22Rv1 (cell line): ENCODE measurements at regions not wholly inside any gene's neighbourhood (a gene's known extent, or its start where the extent isn't known, plus 50 kb on each side); places are given as distances from the start of the nearest gene placed in this dataset.

Experiments used
- H3K27ac ChIP-seq: fragments of 450-650 bp; 2 replicates; pipeline ENCODE4 v1.5.1; 2017
- CTCF ChIP-seq: fragments of 450-650 bp; IDR thresholded peaks from 2 replicates; pipeline ENCODE4 v1.5.1; 2017; ENCODE audit warnings: mild to moderate bottlenecking
- ZFX ChIP-seq: fragments of 450-650 bp; IDR thresholded peaks from 2 replicates; pipeline ENCODE4 v1.6.1; 2017; ENCODE audit warnings: antibody characterized with exemption, borderline replicate concordance

GRCh38 chr3:176723758-176724393 is 473.4 kb downstream of the TBL1XR1 start:
- H3K27ac ChIP-seq = no peak overlapping the region
- TF ChIP-seq CTCF = no peak
- TF ChIP-seq ZFX = no peak

GRCh38 chr3:176714034-176714433 is 483.2 kb downstream of the TBL1XR1 start:
- no peak overlapping the region for H3K27ac ChIP-seq
- TF ChIP-seq ZFX (no peak), CTCF (no peak)

GRCh38 chr3:176712191-176712590 is 485.1 kb downstream of the TBL1XR1 start:
- TF ChIP-seq ZFX (no peak), CTCF (no peak)
- no peak overlapping the region for H3K27ac ChIP-seq

GRCh38 chr3:176699288-176699687 is 498.0 kb downstream of the TBL1XR1 start:
- no peak overlapping the region for H3K27ac ChIP-seq
- TF ChIP-seq ZFX = no peak
- TF ChIP-seq CTCF = no peak

GRCh38 chr3:176697284-176697889 is 499.9 kb downstream of the TBL1XR1 start:
- TF ChIP-seq ZFX = no peak
- H3K27ac ChIP-seq = no peak overlapping the region

- TF ChIP-seq ZFX = no peak
- no peak for TF ChIP-seq CTCF
- no peak overlapping the region for H3K27ac ChIP-seq
Measured at GRCh38 chr3:176696816-176697215, 500.5 kb downstream of the TBL1XR1 start.

- H3K27ac ChIP-seq = no peak overlapping the region
- no peak for TF ChIP-seq ZFX
- no peak for TF ChIP-seq CTCF
Measured at GRCh38 chr3:176692966-176693785, 504.1 kb downstream of the TBL1XR1 start.
